SIG-M5 treated with dmso at 0.1 percent for 504 hours (cell line): ENCODE measurements at regions not wholly inside any gene's neighbourhood (a gene's known extent, or its start where the extent isn't known, plus 50 kb on each side); places are given as distances from the start of the nearest gene placed in this dataset.

Source experiments
- DNase-seq: peaks from one replicate; lab custom pipeline; 2025; ENCODE audit not compliant: unreplicated experiment; lab: John Stamatoyannopoulos, UW

DNA sequence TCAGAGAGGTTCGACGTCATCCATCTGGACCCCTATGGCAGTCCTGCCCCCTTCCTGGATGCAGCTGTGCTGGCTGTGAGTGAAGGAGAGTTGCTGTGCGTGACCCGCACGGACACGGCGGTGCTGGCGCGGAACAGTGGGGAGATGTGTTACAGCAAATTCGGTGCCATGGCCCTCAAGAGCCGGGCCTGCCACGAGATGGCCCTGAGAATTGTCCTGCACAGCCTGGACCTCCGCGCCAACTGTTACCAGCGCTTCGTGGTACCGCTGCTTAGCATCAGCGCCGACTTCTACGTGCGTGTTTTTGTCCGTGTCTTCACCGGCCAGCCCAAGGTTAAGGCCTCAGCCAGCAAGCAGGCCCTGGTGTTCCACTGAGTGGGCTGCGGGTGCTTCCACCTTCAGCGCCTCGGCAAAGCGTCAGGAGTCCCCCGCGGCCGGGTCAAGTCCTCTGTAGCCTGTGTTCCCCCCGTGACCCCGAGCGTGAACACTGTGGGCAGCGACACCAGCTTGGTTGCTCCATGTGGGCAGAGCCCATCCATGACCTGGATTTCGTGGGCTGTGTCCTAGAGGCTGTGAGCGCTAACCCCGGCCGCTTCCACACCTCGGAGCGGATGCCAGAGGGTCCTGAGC, 186.7 kb upstream of the SLITRK2 start:
- no peak for DNase-seq

- DNase-seq: no peak
Measured at GRCh38 chrX:145631461-145631951, 186.1 kb upstream of the SLITRK2 start.

GRCh38 chrX:145654486-145654885, 163.1 kb upstream of the SLITRK2 start:
- no peak for DNase-seq

GRCh38 chrX:145673841-145674240, 143.8 kb upstream of the SLITRK2 start:
- no peak for DNase-seq

DNA sequence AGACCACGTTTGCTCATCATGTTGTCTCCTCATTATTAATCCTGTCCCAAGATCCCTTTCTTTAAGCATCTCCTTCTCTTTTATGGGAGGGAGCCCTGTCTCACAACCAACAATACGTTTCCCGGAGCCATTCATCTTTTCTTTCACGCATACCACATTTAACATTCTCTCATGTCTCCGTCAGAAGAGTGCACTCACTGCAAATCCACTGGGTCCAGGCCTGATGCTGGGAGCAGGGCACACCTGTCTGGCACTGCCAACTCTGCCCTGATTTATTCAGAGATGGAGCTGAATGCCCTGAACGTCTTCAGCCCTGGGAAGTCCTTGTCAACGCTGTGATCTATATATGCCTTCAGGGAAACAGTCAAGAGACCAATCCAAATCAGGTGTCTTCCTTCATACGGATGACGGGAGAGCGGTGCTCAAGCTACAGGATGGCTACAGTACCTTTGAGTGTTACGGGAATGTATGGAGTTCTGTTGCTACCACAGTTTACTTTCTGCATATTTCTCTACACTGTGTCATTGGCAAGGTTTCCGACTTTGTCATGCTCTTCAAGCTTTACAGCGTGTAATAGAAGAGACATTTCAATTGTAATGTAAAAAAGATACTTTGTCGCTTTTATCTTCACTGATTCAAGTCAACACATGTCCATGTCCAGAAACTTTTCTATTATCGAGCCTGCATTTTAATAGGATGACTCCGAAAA, 140.4 kb upstream of the SLITRK2 start:
- DNase-seq: no peak

GRCh38 chrX:145682518-145683298, 134.9 kb upstream of the SLITRK2 start:
- DNase-seq: no peak

DNA sequence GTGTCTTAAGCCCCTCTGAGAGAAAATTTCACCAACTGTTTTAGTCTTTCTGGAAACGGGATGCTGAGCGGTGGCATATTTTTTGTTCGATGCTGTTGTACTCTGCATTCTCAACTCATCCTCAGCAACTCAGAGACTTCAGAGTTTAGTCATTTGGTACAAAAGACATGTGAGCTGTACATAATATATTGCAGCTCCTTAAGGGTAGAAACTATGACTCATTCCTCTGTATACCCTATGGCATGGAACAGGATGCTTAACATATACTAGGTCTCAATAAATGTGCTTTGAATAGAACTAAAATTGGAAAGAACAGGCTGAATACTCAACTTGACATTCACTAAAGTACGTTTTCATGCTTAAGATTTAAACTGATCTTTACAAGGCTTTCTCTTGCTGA, 130.5 kb upstream of the SLITRK2 start:
- no peak for DNase-seq

DNA sequence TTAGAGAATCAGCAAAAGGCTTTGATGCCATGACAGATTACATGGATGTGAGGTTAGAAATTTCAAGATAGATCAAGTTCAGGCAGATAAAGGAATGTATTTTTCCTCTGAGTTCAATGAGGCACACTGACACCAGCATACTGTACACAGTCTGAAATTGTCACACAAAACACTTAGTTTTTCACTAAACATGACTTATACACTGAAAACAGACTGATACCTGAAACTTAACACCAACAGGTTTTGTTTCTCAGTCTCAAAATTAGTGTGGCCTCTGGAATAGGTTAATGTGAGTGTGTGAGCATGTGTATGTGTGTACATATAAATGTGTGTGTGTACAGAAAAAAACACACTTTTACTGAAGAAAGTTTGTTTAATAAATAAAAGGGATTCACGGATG, 129.9 kb upstream of the SLITRK2 start:
- no peak for DNase-seq

DNA sequence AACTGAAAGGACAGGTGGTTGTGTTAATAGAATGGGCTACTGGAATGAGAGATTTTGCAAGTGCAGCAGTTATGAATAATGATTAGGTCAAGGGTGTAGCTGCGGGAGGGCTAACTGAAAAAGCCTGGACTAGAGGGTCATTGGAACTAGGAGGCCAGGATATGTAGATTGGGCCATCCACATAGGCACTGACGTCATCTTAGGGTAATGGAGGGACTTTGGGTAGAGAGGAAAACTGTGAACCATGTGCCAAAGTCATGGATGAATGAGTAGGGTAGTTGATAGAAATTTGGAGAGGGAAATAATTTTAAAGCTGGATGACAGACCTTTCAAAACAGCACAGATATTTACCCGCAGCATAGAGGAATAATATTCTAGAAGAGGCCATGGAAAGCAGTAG, 123.6 kb upstream of the SLITRK2 start:
- DNase-seq: no peak

DNA sequence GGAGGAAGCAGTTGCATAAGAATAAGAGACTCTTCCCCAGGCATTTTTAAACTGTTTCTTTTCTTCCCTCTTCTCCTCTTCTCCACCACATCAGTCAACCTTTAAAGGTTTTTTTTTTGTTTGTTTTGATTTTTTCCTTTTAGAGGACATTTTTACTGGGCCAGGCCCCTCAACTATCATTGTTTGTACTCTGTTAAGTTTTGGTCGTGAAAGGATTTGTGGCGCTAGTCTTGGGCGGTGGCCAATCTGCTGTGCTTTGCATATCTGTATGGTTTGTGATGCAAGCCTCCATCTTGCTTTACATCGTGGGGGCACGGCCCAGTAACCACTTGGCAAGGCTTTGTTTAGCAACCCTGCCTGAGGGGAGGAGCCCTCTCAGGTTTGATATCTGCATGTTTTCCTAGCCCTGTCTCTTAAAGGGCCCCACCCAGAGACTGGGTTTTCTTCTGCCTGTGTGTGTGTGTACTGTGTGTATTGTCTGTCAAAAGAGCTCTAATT, 101.9 kb upstream of the SLITRK2 start:
- no peak for DNase-seq

- DNase-seq: no peak
Measured at GRCh38 chrX:145716226-145716625, 101.4 kb upstream of the SLITRK2 start.

GRCh38 chrX:145727476-145727875, 90.2 kb upstream of the SLITRK2 start:
- no peak for DNase-seq

DNA sequence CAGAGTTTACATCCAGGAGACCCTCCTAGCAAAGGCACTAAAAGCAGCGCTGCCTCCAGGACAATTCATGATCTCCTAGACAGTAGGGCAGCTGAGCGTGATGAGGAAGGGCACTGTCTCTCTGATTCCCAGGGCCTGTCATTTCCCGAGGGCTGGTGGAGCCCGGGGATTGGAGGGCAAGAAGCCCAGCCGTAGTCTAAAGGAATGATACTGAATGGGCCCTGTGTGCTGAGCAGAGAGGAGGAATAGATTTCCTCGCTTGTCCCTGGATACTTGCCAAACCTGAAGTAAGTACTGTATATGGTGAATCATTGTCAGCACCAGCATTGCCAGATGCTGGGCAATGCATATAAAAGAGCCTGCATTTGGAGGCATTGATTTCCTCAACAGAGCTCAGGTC, 88.0 kb upstream of the SLITRK2 start:
- no peak for DNase-seq

DNA sequence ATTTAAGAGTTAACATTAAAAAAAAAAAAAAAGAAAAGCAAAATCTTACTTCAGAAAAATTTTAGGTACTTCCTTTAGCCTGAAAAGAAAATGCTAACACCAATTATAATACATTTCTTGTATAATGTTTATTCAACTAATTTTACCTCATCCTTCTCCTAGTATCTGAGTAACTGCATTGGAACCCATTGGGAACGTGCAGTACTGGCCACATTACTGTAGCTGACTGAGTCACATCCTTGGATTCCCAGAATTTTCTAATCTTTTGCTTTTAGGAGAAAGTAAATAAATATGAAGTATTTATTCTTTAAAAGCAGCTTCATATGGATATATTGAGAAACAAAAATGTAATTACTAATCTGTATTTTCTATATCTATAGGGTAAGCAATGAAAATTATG, 82.6 kb upstream of the SLITRK2 start:
- no peak for DNase-seq

GRCh38 chrX:145751943-145752342, 65.7 kb upstream of the SLITRK2 start:
- no peak for DNase-seq
